ENCODE measurements at regions not wholly inside any gene's neighbourhood (a gene's known extent, or its start where the extent isn't known, plus 50 kb on each side); places are given as distances from the start of the nearest gene placed in this dataset.

DNA sequence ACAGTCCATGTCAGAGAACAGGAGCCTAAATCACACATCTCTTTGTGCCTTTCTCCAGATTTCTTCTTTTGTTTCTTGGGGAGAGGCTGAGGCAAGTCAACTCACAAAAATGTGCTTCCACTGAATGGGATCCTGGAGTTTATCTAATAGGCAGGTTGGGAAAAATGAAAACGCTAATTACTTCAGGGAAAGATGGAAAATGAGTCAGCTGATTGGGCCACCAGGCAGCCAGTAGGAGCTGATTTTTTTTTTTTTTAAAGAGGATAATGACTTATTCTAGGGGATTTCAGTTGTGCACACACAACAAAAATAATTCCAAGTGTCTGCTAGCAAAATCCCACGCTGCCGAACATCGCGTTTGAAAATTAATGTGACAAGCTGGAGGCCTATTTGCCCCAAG, 412.8 kb upstream of the ZMIZ1 start:
- Histone ChIP-seq H3K27ac (replicated peaks; ENCODE audit: low read length) (peak overlapping the region; percentile 84), H3K14ac (ENCODE audit: low read length) (no peak overlapping the region), H3K4me3 (ENCODE audit: low read length in 2 of 2) (no peak overlapping the region), H3K79me1 (ENCODE audit: low read depth, low read length) (no peaks in the 10 kb centered on the region), H3K9ac (ENCODE audit: low read depth, low read length, poor library complexity) (no peak overlapping the region), H2BK12ac (ENCODE audit: low read length) (no peak overlapping the region), H3K23ac (ENCODE audit: low read depth, low read length, poor library complexity) (no peak overlapping the region), H2BK5ac (ENCODE audit: low read length) (no peak overlapping the region), H3K4me1 (ENCODE audit: control insufficient read depth in 2 of 2, insufficient read depth in 1 of 2, low read depth in 1 of 2, low read length in 2 of 2) (peaks cover 18 to 33% of the 10 kb centered on the region in 2 donors), H3K36me3 (replicated peaks in 1 of 2; ENCODE audit: control insufficient read depth in 2 of 2, insufficient read depth in 2 of 2, low read length in 2 of 2) (no peaks in the 10 kb centered on the region), H4K8ac (ENCODE audit: low read depth, low read length) (no peak overlapping the region), H3K9me3 (replicated peaks in 1 of 2; ENCODE audit: control insufficient read depth in 2 of 2, insufficient read depth in 1 of 2, low read depth in 1 of 2, low read length in 2 of 2) (peaks cover 3 to 4% of the 10 kb centered on the region in 2 donors), H3K4me2 (ENCODE audit: insufficient read depth, low read length, poor library complexity, severe bottlenecking) (no peak overlapping the region), H2BK15ac (ENCODE audit: low read length) (peak overlapping the region; percentile 66), H2AK5ac (ENCODE audit: low read depth, low read length) (no peak overlapping the region), H2BK120ac (ENCODE audit: low read depth, low read length) (no peak overlapping the region), H3K27me3 (ENCODE audit: control insufficient read depth in 3 of 3, insufficient read depth in 3 of 3, low read depth in 1 of 3, low read length in 3 of 3) (no peaks in the 10 kb centered on the region), H3K4ac (ENCODE audit: low read length) (no peak overlapping the region), H2AFZ (ENCODE audit: low read length) (peak overlapping the region; percentile 75), H4K91ac (ENCODE audit: low read depth, low read length, poor library complexity) (no peak overlapping the region), H3K18ac (ENCODE audit: low read length) (peak overlapping the region; percentile 89)
- no peak for DNase-seq (ENCODE audit: low spot score)
- WGBS, 2 donors (ENCODE audit: extremely low coverage in 2 of 2, insufficient read length in 2 of 2, insufficient replicate concordance in 1 of 2) = no CpG with 5 or more reads among the region's 5 CpGs

DNA sequence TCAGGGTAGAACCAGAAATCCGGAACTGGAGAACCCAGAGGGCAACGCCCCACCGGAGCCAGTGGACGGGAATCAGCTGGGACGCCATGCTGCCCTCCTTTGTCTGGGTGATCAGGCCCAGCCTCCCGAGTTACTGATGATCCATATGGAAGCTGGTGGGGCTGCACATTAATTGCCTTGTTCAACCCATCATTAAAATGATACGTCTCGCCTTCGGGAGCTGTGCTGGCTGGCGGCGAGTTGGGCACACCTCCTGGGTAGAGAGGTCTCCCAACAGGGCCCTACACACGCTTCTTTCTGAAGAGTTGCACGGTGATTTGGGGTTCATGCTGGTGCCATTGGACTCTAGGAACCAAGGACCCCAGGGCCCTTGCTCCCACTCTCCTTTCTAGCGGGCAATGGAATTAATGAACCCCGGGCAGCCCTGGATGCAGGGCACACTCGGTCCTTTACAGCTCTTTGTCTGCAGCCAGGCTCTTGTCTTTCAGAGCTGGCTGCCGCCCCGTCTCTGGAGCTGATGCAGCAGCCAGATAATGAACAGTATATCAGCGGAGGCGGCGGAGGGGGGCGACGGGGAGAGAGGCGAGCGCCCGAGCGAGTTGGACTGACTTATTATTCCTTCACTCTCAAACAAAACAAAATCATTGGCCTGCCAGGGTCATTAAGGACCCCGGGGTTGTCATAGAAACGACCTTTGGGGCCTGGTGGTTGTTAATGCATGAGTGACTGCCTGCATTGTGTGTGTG, 412.2 kb upstream of the ZMIZ1 start:
- Histone ChIP-seq H3K27ac (replicated peaks; ENCODE audit: low read length) (peak overlapping the region; percentile 84), H3K4me3 (ENCODE audit: low read length in 2 of 2) (no peak overlapping the region), H3K4ac (ENCODE audit: low read length) (no peak overlapping the region), H2BK15ac (ENCODE audit: low read length) (peak overlapping the region; percentile 30), H3K36me3 (replicated peaks in 1 of 2; ENCODE audit: control insufficient read depth in 2 of 2, insufficient read depth in 2 of 2, low read length in 2 of 2) (no peaks in the 10 kb centered on the region), H4K91ac (ENCODE audit: low read depth, low read length, poor library complexity) (no peak overlapping the region), H2BK120ac (ENCODE audit: low read depth, low read length) (no peak overlapping the region), H2BK12ac (ENCODE audit: low read length) (no peak overlapping the region), H3K18ac (ENCODE audit: low read length) (peak overlapping the region; percentile 89), H3K4me2 (ENCODE audit: insufficient read depth, low read length, poor library complexity, severe bottlenecking) (no peak overlapping the region), H3K4me1 (ENCODE audit: control insufficient read depth in 2 of 2, insufficient read depth in 1 of 2, low read depth in 1 of 2, low read length in 2 of 2) (peaks cover 18 to 33% of the 10 kb centered on the region in 2 donors), H3K9me3 (replicated peaks in 1 of 2; ENCODE audit: control insufficient read depth in 2 of 2, insufficient read depth in 1 of 2, low read depth in 1 of 2, low read length in 2 of 2) (peaks cover 3 to 4% of the 10 kb centered on the region in 2 donors), H3K79me1 (ENCODE audit: low read depth, low read length) (no peaks in the 10 kb centered on the region), H2BK5ac (ENCODE audit: low read length) (no peak overlapping the region), H3K9ac (ENCODE audit: low read depth, low read length, poor library complexity) (no peak overlapping the region), H3K23ac (ENCODE audit: low read depth, low read length, poor library complexity) (no peak overlapping the region), H3K14ac (ENCODE audit: low read length) (no peak overlapping the region), H2AK5ac (ENCODE audit: low read depth, low read length) (peak overlapping the region; percentile 49), H2AFZ (ENCODE audit: low read length) (peak overlapping the region; percentile 75), H3K27me3 (ENCODE audit: control insufficient read depth in 3 of 3, insufficient read depth in 3 of 3, low read depth in 1 of 3, low read length in 3 of 3) (no peaks in the 10 kb centered on the region), H4K8ac (ENCODE audit: low read depth, low read length) (no peak overlapping the region)
- no CpG with 5 or more reads among the region's 29 CpGs for WGBS, 2 donors (ENCODE audit: extremely low coverage in 2 of 2, insufficient read length in 2 of 2, insufficient replicate concordance in 1 of 2)
- DNase-seq (ENCODE audit: low spot score) = peak; percentile 99

DNA sequence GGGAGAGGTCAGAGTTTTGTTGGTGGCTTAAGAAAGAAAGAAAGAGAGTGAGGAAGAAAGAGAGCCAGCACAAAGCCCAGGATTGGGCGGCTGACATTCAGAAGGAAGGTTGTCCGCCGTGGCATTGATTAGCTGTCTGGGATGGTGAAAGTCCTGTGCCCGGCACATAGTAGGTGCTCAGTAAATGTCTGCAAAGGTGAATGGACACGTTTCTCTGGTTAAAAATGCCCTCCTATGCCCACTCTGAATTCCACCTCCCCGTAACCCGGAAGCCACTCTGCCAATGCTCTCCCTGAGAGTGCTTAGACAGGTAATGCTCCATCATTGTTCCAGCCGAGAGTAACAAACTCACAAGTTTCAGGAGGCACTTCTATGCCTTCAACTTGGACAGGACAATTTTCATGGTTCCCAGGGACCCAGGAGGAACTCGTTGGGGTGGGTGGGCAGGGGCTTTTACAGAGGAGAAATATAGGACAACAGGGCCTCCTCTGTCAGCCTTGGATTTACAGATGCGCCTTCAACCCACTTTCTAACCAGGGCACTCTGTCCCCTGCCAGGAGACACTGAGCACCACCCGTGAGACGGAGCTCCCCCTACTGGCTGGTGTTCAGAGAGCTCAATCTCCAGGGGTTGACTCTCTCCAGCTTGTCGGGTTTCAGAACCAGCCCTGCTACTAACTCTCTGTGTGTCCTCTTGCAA, 411.5 kb upstream of the ZMIZ1 start:
- peaks cover 3 to 4% of the 10 kb centered on the region in 2 donors for H3K9me3 ChIP-seq (replicated peaks in 1 of 2; ENCODE audit: control insufficient read depth in 2 of 2, insufficient read depth in 1 of 2, low read depth in 1 of 2, low read length in 2 of 2)
- H2BK5ac ChIP-seq (ENCODE audit: low read length) = no peak overlapping the region
- peaks cover 18 to 33% of the 10 kb centered on the region in 2 donors for H3K4me1 ChIP-seq (ENCODE audit: control insufficient read depth in 2 of 2, insufficient read depth in 1 of 2, low read depth in 1 of 2, low read length in 2 of 2)
- no peak overlapping the region for H3K14ac ChIP-seq (ENCODE audit: low read length)
- H2AK5ac ChIP-seq (ENCODE audit: low read depth, low read length) = peak overlapping the region; percentile 23
- H3K27me3 ChIP-seq (ENCODE audit: control insufficient read depth in 3 of 3, insufficient read depth in 3 of 3, low read depth in 1 of 3, low read length in 3 of 3) = no peaks in the 10 kb centered on the region
- H3K36me3 ChIP-seq (replicated peaks in 1 of 2; ENCODE audit: control insufficient read depth in 2 of 2, insufficient read depth in 2 of 2, low read length in 2 of 2) = no peaks in the 10 kb centered on the region
- H3K18ac ChIP-seq (ENCODE audit: low read length) = no peak overlapping the region
- H2AFZ ChIP-seq (ENCODE audit: low read length) = no peak overlapping the region
- H3K4me2 ChIP-seq (ENCODE audit: insufficient read depth, low read length, poor library complexity, severe bottlenecking) = no peak overlapping the region
- no peak overlapping the region for H2BK15ac ChIP-seq (ENCODE audit: low read length)
- no peak overlapping the region for H2BK120ac ChIP-seq (ENCODE audit: low read depth, low read length)
- H3K27ac ChIP-seq (replicated peaks; ENCODE audit: low read length) = peak overlapping the region; percentile 8
- no peak overlapping the region for H3K4me3 ChIP-seq (ENCODE audit: low read length in 2 of 2)
- no peaks in the 10 kb centered on the region for H3K79me1 ChIP-seq (ENCODE audit: low read depth, low read length)
- no peak overlapping the region for H3K4ac ChIP-seq (ENCODE audit: low read length)
- no peak overlapping the region for H4K8ac ChIP-seq (ENCODE audit: low read depth, low read length)
- H4K91ac ChIP-seq (ENCODE audit: low read depth, low read length, poor library complexity) = no peak overlapping the region
- H2BK12ac ChIP-seq (ENCODE audit: low read length) = no peak overlapping the region
- H3K9ac ChIP-seq (ENCODE audit: low read depth, low read length, poor library complexity) = no peak overlapping the region
- WGBS, 2 donors (ENCODE audit: extremely low coverage in 2 of 2, insufficient read length in 2 of 2, insufficient replicate concordance in 1 of 2) = no CpG with 5 or more reads among the region's 13 CpGs
- H3K23ac ChIP-seq (ENCODE audit: low read depth, low read length, poor library complexity) = no peak overlapping the region
- no peak for DNase-seq (ENCODE audit: low spot score)

- Histone ChIP-seq H3K9ac (ENCODE audit: low read depth, low read length, poor library complexity) (no peak overlapping the region), H4K91ac (ENCODE audit: low read depth, low read length, poor library complexity) (no peak overlapping the region), H3K79me1 (ENCODE audit: low read depth, low read length) (no peaks in the 10 kb centered on the region), H3K18ac (ENCODE audit: low read length) (no peak overlapping the region), H3K4me3 (ENCODE audit: low read length in 2 of 2) (no peak overlapping the region), H2BK120ac (ENCODE audit: low read depth, low read length) (no peak overlapping the region), H3K36me3 (replicated peaks in 1 of 2; ENCODE audit: control insufficient read depth in 2 of 2, insufficient read depth in 2 of 2, low read length in 2 of 2) (no peaks in the 10 kb centered on the region), H2BK12ac (ENCODE audit: low read length) (no peak overlapping the region), H2AFZ (ENCODE audit: low read length) (no peak overlapping the region), H3K9me3 (replicated peaks in 1 of 2; ENCODE audit: control insufficient read depth in 2 of 2, insufficient read depth in 1 of 2, low read depth in 1 of 2, low read length in 2 of 2) (peaks cover 3 to 4% of the 10 kb centered on the region in 2 donors), H4K8ac (ENCODE audit: low read depth, low read length) (no peak overlapping the region), H3K27ac (replicated peaks; ENCODE audit: low read length) (no peak overlapping the region), H3K4me2 (ENCODE audit: insufficient read depth, low read length, poor library complexity, severe bottlenecking) (no peak overlapping the region), H3K4me1 (ENCODE audit: control insufficient read depth in 2 of 2, insufficient read depth in 1 of 2, low read depth in 1 of 2, low read length in 2 of 2) (peaks cover 18 to 33% of the 10 kb centered on the region in 2 donors), H2BK15ac (ENCODE audit: low read length) (no peak overlapping the region), H3K4ac (ENCODE audit: low read length) (no peak overlapping the region), H2BK5ac (ENCODE audit: low read length) (no peak overlapping the region), H2AK5ac (ENCODE audit: low read depth, low read length) (peak overlapping the region; percentile 23), H3K14ac (ENCODE audit: low read length) (no peak overlapping the region), H3K23ac (ENCODE audit: low read depth, low read length, poor library complexity) (no peak overlapping the region), H3K27me3 (ENCODE audit: control insufficient read depth in 3 of 3, insufficient read depth in 3 of 3, low read depth in 1 of 3, low read length in 3 of 3) (no peaks in the 10 kb centered on the region)
- WGBS, 2 donors (ENCODE audit: extremely low coverage in 2 of 2, insufficient read length in 2 of 2, insufficient replicate concordance in 1 of 2) = no CpG with 5 or more reads among the region's 1 CpG
- DNase-seq (ENCODE audit: low spot score) = no peak
Observed at GRCh38 chr10:78657862-78658165, 411.0 kb upstream of the ZMIZ1 start.

All from neuronal stem cell (in vitro differentiated cells).